Right ventricle myocardium inferior (tissue), 1 donor: ENCODE measurements at regions not wholly inside any gene's neighbourhood (a gene's known extent, or its start where the extent isn't known, plus 50 kb on each side); places are given as distances from the start of the nearest gene placed in this dataset.
"Not testable (repeated sequence)": the region's sequence is repeated elsewhere in the genome, so short reads cannot be mapped to it uniquely, and the experiment has no call there.

Source experiments
- ATAC-seq: fragments of 200-7000 bp; cut with Tn5 transposase; one replicate; pipeline ENCODE4 v1.9.1; 2020; ENCODE audit warnings: mild to moderate bottlenecking, moderate library complexity
- DNase-seq: peaks from one replicate; pipeline ENCODE4 v3.0.0; 2021; ENCODE audit errors: missing footprints
- intact Hi-C: fragments of 100-400 bp; cut with DNase I; formaldehyde crosslinking; loops from one replicate; pipeline ENCODE4 v1.11.0; 2022
- donor health status: DM: no; HTN: yes; CAD: no; lungs with severe emphysema.

DNA sequence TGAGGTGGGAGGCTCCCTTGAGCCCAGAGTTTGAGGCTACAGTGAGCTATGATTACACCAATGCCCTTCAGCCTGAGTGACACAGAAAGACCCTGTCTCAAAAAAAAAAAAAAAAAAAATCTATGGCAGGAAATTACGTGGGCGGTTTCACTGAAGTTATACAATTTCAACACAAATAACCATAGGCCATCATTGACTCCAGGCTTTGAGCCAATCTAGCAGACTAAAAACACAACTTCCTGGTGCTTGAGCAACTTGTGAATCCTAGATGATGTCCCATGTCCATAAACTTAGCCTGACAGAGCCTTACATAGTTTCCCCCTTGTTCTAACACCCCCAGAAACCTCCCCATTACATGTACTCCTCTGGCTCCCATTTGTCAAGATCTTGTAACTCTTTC, 131.8 kb downstream of the QRSL1 start:
- DNase-seq: no peak
- intact Hi-C loops: no loop called here
- no peak for ATAC-seq

DNA sequence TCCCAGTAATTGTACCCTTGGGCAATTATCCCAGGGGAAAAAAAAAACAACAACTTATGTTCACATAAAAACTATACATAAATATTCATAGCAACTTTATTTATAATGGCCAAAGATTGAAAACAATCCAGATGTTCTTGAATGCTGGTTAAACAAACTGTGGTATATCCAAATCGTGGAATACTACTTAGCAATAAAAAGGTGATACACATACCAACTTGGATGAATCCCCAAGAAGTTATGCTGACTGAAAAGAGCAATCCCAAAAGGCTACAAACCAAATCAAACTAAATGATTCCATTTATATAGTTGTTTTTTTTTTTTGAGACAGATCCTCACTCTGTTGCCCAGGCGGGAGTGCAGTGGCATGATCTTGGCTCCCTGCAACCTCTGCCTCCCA, 129.7 kb downstream of the QRSL1 start:
- ATAC-seq: no peak
- intact Hi-C loops: no loop called here
- no peak for DNase-seq

DNA sequence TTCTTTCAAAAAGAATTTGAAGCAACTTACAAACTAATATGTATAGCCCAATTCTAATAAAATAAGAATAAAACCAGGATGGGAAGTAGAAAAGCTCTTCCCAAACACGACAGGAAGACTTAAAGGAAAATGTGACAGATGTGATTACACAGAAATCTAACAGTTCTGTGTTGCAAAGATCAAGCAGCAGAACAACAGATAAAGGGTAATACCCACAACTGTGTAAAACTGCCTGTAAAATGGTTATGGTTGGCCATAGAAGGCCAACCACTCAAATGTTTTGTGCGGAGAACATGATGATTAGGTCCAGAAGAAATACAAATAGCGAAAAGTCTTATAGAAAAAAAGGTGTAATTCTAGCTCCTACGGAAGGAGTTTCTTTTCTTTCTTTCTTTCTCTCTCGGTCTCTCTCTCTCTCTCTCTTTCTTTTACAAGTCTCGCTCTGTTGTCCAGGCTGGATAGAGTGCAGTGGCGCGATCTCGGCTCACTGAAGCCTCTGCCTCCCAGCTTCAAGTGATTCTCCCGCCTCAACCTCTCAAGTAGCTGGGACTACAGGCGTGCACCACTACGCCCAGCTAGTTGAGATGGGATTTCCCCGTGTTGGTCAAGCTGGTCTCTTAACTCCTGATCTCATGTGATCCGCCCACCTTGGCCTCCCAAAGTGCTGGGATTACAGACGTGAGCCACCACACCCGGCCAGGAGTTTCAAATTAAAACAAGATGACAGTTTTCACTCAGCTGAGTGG, 128.5 kb downstream of the QRSL1 start:
- DNase-seq (no peak), ATAC-seq (no peak)
- intact Hi-C loops: no loop called here

DNA sequence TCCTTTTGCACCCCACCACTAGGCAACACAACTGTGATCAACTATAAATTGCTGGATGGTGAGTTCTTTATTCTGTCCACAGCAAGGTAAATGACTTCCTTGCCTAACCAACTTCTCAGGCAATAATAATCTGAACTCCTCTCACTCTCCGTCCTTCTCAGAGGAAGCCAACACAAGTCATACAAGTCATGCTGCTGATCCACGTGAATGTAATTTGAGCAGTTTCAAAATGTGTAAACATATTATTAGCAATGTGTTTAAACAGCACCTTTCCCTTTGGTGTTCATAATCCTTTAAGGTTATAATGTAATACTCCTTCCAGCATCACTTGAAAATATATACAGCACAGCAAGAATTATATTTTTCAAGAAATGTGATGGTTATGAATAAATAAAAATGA, 127.9 kb downstream of the QRSL1 start:
- intact Hi-C loops: no loop called here
- no peak for ATAC-seq
- no peak for DNase-seq

DNA sequence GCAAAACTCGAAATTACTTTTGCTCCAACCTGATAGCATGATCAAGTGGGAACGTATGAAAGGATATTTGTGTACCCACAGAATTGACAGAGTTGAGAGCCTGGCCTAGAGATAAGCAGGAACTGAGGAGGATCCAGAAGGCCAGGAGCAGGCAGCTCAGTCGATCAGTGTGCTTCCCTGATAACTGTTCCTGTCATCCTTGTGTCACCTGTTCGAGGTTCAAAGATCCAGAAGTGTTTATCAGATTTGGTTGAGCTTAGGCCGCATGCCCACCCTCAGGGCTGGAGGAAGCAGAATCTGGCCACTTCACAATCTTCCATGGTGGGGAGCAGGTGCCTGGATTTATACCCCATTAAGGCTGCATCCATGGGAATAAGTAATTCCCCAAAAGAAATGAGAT, 124.8 kb downstream of the QRSL1 start:
- DNase-seq (no peak), ATAC-seq (no peak)
- intact Hi-C loops: no loop called here

DNA sequence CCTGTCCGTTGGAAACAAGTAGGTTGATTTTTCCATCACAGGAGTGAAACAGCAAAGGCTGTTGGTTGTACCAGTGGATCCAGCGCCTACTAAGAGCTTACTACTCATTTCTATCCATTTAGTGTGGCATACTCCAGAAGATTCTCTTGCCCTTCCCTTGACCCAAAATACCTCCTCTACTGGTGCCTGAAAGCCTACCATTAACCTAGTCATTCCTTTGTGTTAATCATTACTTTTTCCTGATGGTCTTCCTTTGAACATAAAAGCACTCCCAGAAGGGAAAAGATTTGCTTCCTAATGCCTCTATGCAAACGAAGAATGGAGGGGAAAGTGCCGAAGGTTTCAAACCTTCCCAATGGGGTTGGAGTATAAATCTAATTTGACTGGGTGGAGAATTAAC, 123.3 kb downstream of the QRSL1 start:
- ATAC-seq: no peak
- no peak for DNase-seq
- intact Hi-C loops: no loop called here

DNA sequence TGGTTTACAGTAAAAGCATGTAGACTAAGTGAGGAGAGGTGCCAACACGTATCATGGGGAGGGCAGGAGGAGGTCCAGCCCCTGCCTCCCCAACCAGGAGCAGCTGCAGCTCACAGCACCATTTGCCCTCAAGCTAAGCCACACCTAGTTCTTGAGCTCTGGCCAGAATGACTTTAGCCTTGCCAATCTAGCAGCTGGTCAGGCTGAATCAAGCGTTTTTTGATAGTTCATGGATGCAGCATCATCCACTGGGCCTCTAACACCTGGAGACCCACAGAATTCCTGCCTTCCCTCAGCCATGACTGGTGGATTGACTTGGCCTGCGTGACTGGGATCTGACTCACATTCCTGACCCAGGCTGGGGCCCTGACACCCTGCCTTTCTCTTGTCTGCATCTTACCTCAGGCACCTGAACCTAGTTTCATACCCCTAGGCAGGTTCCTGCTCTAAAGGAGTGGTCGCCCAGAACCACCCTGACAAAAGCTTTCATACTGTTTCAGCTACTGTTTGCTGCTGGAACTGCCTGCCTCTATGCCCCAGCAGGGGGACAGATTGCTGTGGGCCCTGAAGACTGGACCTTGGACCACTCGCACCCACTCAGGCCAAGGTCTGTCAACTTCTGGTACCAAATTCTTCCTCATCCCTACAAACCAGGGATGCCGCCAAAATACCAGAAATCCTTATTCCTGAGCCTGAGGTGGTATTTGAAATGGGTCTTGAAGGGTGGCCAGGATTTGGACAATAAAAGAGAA, 122.3 kb downstream of the QRSL1 start:
- intact Hi-C loops: no loop called here
- peak; percentile 20 for ATAC-seq
- DNase-seq: no peak

DNA sequence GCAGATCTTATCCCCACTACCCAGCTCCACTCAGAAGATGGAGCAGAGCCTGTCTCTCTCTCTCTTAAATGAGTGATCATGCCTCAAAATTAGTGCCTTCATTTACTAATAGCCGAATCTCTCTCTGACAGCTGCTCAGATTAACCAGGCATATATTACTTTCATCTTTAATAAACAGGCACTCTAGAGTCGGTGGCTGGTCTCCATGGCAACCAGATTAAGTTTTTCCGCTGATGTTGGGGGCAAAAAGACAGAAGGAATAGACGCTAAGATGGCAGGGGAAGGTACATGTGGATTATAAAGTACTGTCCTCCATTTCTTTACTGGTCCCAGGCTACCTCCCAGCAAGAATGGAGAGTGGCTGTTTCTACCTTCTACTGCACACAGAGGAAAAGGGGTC, 121.6 kb downstream of the QRSL1 start:
- DNase-seq: no peak
- intact Hi-C loops: no loop called here
- ATAC-seq: no peak

DNA sequence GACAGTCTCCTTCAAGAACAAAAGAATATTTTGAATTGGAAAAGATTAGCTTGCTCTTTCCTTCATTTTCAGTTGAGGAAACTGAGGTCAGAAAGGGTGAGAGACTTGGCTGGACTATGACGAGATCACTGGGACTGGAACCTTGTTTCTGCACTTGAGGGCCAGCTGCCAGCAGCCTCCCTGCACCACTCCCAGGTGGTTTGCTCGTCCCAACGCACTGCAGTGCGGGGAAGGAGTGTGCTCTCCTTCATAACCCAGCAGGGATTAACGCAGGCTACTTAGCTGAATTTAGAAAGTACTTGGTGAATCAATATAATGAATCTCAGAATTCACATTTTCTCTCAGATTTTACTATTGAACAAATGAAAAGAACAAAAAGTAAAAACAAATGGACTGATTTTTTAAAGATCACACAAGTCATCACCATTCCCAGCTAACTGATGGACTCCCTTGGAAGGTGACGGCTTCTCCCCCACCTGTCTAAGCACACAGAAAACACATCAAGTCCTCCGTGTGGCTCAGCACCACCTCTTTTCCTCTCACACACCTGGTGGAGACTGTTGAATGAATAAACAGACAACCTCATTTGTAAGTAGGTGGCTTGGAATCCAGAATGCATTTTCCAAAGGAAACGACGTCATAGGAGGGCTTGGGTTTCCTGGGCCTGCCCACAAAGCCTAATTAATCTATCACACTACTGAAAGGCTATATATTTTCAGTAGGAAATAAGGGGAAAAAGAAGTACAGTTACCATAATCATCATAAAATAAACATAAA, 121.0 kb downstream of the QRSL1 start:
- intact Hi-C loops: no loop called here
- ATAC-seq (no peak), DNase-seq (no peak)

DNA sequence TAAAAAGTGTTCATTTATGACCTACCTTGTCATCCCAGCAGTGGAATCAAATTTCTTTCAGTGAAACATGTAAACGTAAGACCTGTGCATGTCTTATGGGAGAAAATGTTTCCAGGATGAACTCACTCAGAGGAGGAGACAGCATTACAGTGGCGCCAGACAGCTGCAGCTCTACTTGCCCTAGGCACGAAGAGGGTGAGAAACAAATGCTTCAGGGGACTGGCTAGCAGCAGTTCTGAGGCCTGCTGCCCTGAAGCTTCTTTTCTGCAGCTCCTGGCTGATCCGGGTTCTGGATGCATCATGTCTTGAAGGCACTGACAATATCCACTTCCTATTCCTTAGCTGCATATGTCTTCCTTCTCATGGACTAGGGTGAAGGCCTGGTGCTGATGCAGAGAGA, 120.2 kb downstream of the QRSL1 start:
- intact Hi-C loops: no loop called here
- ATAC-seq: no peak
- no peak for DNase-seq

DNA sequence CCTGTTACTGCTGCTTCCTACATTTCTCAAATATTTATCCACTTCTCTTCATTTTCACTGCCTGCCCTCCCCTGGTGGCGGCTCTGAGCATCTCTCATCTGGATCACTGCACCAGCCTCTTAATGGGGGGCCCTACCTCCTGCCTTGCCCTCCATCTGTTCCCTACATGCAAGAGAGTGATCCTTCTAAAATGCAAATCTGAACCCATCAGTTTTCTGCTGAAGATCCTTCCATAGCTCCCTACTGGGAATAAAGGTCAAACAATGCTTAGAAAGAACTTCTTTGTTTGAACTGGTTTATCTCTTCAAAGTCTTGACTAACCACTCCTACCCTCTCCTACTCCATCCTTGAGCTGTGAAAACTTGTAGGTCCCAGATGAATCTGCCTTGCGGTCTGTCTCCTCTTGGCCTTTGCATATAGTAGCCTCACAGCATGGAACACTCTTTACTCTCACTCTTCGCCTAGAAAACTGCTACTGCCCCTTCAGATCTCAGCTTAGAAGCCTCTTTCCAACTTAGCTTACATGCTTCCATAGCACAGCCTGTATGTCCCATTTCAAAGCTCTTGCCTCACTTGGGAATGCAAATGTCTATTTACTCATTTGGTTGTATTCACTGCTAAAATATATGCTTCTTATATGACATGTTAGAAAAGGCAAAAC, 119.3 kb downstream of the QRSL1 start:
- DNase-seq: no peak
- no peak for ATAC-seq
- intact Hi-C loops: no loop called here

DNA sequence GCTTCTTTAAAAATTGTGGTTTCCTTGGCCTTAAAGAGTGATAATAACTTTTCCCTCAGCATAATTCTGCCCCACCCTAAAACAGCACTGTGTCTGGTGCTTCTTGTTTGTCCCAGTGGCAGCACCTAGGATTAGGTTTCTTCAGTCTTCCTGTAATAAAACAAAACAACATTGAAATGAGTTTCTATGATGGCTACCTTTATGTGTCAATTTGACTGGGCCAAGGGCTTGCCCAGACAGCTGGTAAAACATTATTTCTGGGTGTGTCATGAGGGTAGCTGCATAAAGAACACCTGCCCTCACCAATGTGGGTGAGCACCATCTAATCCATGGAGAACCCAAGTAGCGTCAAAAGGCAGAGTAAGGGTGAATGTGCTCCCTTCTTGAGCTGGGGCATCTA, 117.8 kb downstream of the QRSL1 start:
- DNase-seq: no peak
- ATAC-seq: no peak
- intact Hi-C loops: no loop called here

DNA sequence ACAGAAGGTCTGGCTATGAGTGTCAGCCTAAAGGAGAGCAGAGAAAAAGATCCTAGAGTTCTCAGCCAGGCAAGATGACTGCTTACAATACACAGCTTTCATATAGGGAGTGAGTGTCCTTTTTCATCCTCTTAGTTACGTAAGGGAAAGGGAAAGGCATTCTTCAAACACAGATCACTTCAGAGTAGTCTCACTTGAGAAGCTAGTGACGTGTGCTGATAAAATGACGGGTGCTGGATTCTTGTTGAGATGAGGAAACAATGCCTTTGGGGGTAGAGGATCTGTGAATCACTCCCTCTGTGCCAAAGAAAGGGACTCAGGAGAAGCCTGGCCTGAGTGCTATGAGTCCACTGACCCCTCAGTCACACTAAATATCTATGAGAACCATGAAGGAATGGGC, 117.3 kb downstream of the QRSL1 start:
- DNase-seq (no peak), ATAC-seq (no peak)
- intact Hi-C loops: no loop called here

DNA sequence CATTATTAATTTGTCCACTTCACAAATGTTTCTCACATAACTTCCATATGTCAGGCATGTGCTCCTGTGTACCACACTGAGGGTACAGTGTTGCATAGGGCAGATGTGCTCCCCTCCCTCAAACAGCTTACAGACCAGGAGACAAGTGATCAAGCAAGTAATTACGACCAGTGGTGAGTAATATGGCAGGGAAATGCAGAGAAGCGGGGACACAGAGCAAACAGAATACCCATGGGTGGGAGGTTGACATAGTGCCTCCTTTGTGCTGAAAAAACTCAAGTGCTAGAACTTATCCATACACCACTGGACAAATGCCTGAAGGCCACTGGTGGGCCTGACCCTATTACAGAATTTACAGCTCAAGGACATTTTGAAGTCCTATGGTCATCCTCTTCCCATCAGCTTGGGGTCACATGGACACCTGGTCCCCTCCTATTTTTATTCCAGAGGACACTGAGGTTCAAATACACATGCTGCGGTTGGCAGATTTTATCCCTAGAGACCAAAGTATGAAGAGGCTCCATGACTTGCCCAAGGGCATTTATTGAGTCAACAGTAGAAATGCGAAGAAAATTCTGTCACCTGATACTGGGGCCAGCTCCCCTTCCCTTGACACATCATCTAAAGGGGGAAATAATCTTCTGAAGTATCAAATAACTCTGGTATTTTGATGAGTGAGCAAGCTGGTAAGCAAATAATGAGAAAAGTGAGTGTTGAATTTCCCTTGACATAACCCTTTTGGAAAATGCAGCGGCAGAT, 116.6 kb downstream of the QRSL1 start:
- intact Hi-C loops: no loop called here
- ATAC-seq (no peak), DNase-seq (no peak)

DNA sequence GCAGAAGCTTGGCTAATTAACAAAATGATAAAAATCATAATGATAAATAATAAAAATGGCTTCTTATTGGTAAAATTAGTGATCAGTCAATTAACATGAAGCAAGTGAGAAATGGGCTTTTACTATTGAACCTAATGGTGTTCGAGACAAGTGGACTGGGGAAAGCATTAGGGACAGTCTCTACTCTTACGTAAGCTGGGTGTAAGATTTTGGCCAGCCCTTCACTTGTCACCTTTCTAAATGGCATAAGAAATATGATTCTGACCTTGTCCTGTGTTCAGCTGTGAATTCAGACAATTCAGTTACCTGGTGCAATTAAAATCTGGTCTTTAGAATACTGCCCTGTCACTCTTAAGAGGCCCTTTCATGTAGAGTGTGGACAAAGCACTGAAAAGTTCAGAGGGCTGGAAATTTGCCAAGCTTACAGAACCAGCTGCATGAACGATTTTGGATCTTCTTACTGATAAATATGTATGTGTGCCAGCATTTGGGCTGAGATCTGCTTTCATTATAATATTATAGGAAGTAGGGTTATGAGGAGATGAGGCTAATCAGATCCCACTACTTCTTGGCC, 115.9 kb downstream of the QRSL1 start:
- DNase-seq (no peak), ATAC-seq (no peak)
- intact Hi-C loops: no loop called here

DNA sequence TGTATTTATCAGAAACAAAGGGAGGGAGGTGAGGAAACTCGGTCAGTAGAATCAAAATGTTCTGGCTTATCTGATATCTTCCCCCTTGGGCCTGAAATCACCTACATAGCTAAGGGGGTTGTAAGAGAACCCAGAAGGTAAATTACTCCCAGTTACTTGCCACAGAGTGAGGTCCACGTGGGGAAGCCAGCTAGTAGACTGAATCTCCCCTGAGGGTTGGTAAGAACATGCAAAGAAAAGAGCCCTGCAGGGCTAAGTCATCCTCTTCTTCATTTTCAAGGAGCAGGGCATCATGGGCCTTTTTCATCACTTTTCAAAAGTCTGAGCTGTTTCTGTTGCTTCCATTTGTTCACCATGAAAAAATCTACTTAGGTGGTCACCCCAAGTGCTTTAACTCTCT, 115.4 kb downstream of the QRSL1 start:
- no peak for DNase-seq
- no peak for ATAC-seq
- intact Hi-C loops: no loop called here

DNA sequence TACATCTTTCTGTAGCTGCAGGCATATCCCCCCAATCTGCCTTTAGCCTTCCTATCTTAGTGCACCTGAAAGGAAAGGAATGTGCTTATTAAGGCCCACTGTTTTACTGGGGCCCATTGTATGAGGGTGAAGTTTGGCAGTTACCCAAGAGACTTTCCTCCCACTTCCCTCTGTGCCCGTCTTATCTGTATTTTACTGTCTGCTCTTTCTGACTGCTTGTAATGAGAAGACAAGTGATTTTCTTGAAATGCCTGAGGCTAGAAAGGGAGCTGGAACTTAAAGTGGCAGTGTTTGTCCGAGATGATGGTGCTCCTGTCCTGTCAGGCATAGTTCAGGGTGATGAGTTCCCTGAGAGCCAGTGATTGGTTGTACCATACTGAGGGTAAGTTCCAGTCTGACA, 114.7 kb downstream of the QRSL1 start:
- ATAC-seq, DNase-seq, intact Hi-C loops: not testable (repeated sequence)

DNA sequence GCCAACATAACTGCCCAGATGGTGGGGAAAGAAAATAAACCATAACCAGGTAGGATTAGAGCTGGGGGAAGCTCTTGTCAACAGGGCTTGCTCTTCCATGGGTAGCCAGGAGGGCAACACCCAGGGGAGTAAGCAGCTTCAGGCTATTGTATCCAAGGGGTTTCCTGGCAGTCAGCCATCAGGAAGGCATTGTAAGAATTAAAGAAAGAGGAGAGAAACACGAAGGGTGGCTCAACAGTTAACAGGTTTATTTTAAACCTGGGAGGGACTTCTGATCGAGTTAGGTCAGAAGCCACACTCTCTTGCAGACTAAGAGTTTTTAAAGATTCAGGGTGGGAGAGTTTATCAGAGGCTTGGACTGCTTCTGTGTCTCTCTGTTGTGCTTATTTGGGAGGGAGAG, 114.2 kb downstream of the QRSL1 start:
- ATAC-seq: no peak
- intact Hi-C loops: no loop called here
- no peak for DNase-seq
